NCI-H1105 treated with DMSO at 0.1 percent for 48 hours (cell line): ENCODE measurements at regions not wholly inside any gene's neighbourhood (a gene's known extent, or its start where the extent isn't known, plus 50 kb on each side); places are given as distances from the start of the nearest gene placed in this dataset.
"Not testable (repeated sequence)": the region's sequence is repeated elsewhere in the genome, so short reads cannot be mapped to it uniquely, and the experiment has no call there.

Experiments used
- DNase-seq: peaks from one replicate; lab custom pipeline; 2025; lab: John Stamatoyannopoulos, UW

GRCh38 chr20:43837856-43838702 lies 76.6 kb upstream of the TOX2 start:
- no peak for DNase-seq

- DNase-seq: no peak
These were observed 77.9 kb upstream of the TOX2 start for GRCh38 chr20:43836790-43837189.

GRCh38 chr20:43835944-43836508 lies 78.6 kb upstream of the TOX2 start:
- DNase-seq: no peak

- no peak for DNase-seq
These were observed 80.9 kb upstream of the TOX2 start for GRCh38 chr20:43833511-43834395.

GRCh38 chr20:43832961-43833360 lies 81.7 kb upstream of the TOX2 start:
- no peak for DNase-seq

GRCh38 chr20:43832096-43832816 lies 82.4 kb upstream of the TOX2 start:
- DNase-seq: no peak

GRCh38 chr20:43831481-43832065 lies 83.1 kb upstream of the TOX2 start:
- DNase-seq: no peak

- DNase-seq: no peak
These were observed 83.8 kb upstream of the TOX2 start for GRCh38 chr20:43830883-43831282.

GRCh38 chr20:43829951-43830690 lies 84.5 kb upstream of the TOX2 start:
- DNase-seq: no peak

- no peak for DNase-seq
These were observed 86.6 kb upstream of the TOX2 start for GRCh38 chr20:43827940-43828562.

- DNase-seq: not testable (repeated sequence)
These were observed 87.7 kb upstream of the TOX2 start for GRCh38 chr20:43826943-43827342.

- DNase-seq: no peak
These were observed 89.1 kb upstream of the TOX2 start for GRCh38 chr20:43825581-43825980.

GRCh38 chr20:43825051-43825402 lies 89.6 kb upstream of the TOX2 start:
- no peak for DNase-seq

GRCh38 chr20:43824309-43825050 lies 90.2 kb upstream of the TOX2 start:
- peak; percentile 65 for DNase-seq

GRCh38 chr20:43821795-43822194 lies 92.9 kb upstream of the TOX2 start:
- no peak for DNase-seq

GRCh38 chr20:43820731-43821330 lies 93.8 kb upstream of the TOX2 start:
- no peak for DNase-seq

GRCh38 chr20:43812216-43812615 lies 85.4 kb upstream of the GTSF1L start:
- no peak for DNase-seq

GRCh38 chr20:43809206-43809819 lies 82.5 kb upstream of the GTSF1L start:
- no peak for DNase-seq

GRCh38 chr20:43804781-43805180 lies 78.0 kb upstream of the GTSF1L start:
- DNase-seq: no peak
